ENCODE measurements at regions not wholly inside any gene's neighbourhood (a gene's known extent, or its start where the extent isn't known, plus 50 kb on each side); places are given as distances from the start of the nearest gene placed in this dataset.

DNA sequence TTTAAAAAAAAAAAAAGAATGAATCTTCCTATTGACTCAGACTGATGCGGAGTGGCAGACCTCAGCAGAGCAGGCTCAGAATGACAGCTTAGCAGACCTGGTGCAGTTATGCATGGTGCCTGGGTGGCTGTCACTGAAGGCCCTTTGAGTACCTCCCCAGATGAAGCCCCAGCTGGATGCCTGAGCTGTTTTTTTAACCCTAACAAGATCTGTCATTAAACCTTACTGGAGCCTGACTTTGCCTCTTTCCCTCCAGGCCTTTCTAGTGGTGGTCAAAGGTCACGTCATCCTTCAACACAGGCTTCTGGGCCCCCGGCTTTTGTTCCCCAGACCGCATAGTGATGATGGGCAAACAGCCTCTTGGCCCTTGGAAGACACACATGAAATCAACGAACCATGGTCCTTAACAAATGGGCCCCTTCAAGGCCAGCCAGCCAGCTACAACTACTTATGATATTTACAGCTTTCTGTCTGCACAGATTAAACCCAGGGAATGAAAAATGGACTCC, 138.3 kb upstream of the CYP1B1 start:
- ChIA-PET POLR2A (no interaction called here), CTCF (no interaction called here)
- H3K4me3 ChIP-seq (ENCODE audit: low read depth, low read length) = no peak overlapping the region
- no peak for DNase-seq (ENCODE audit: low read depth, low spot score)
- TF ChIP-seq, protein P1, sequence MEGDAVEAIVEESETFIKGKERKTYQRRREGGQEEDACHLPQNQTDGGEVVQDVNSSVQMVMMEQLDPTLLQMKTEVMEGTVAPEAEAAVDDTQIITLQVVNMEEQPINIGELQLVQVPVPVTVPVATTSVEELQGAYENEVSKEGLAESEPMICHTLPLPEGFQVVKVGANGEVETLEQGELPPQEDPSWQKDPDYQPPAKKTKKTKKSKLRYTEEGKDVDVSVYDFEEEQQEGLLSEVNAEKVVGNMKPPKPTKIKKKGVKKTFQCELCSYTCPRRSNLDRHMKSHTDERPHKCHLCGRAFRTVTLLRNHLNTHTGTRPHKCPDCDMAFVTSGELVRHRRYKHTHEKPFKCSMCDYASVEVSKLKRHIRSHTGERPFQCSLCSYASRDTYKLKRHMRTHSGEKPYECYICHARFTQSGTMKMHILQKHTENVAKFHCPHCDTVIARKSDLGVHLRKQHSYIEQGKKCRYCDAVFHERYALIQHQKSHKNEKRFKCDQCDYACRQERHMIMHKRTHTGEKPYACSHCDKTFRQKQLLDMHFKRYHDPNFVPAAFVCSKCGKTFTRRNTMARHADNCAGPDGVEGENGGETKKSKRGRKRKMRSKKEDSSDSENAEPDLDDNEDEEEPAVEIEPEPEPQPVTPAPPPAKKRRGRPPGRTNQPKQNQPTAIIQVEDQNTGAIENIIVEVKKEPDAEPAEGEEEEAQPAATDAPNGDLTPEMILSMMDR (IDR thresholded peaks at IDR 0.05; ENCODE audit: insufficient read depth, low read length, missing control alignments) = no peak

DNA sequence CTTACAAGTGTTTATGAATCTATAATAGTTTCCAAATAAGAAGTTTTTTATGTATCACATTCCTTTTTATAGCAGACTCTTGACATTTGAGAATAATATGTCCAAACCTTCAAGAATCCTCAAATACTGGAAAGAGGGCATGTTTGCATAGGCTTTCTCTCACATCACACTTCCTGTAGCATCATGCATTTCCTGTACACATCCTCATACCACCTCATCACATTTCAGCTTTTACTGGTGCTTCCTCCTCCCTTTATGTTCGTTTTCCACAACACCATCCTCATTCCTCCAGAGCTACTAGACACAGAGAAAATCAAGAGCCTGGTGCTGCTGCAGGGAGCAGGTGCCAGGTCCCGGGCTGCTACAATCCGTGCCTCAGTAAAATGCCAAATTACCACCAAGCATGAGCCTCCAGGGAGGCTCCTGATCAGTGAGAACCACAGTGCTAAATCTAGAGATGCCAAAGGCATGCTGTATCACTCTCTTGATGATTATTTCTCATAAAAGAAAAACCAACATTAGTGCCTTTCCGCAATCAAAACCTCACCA, 137.7 kb upstream of the CYP1B1 start:
- no peak overlapping the region for H3K4me3 ChIP-seq (ENCODE audit: low read depth, low read length)
- ChIA-PET CTCF (no interaction called here), POLR2A (no interaction called here)
- DNase-seq (ENCODE audit: low read depth, low spot score) = no peak
- TF ChIP-seq, protein P1 (IDR thresholded peaks at IDR 0.05; ENCODE audit: insufficient read depth, low read length, missing control alignments) = no peak

DNA sequence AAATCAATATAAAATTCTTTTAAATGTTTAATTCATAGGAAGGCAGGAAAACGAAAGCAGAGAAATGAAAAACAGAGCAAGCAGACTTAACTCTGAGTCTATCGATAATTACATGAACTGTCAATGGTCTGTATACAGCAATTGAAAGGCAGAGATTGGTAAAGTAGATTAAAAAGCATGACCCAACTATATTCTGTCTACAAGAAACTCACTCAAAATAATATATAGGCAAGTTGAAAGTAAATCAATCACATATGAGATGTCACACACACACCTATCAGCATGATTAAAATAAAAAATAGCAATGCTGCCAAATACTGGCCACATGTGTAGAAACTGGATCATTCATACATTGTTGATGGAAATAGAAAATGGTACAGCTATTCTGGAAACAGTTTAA, 136.4 kb upstream of the CYP1B1 start:
- ChIA-PET CTCF (no interaction called here), POLR2A (no interaction called here)
- DNase-seq (ENCODE audit: low read depth, low spot score) = no peak
- TF ChIP-seq, protein P1 (IDR thresholded peaks at IDR 0.05; ENCODE audit: insufficient read depth, low read length, missing control alignments) = no peak
- H3K4me3 ChIP-seq (ENCODE audit: low read depth, low read length) = no peak overlapping the region

- POLR2A ChIA-PET = no interaction called here
Measured at GRCh38 chr2:38207168-38207567, 131.2 kb upstream of the CYP1B1 start.

DNA sequence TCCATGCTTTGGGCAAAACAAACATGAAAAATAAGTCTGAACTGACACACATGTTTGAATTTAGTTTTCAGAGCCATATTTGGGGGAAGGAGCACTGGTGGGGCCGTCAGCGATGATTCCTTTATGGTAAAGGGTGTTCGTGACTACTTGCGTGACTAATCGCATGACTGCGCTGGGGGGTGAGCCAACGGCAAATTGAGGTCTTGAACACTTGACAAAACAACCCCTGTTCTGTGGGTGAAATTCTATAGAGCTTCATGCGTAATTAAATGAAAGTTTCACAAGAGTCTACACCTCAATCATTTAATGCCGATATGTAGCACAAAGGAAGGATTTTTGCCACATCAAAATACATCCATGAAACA, 127.5 kb upstream of the CYP1B1 start:
- CTCF ChIA-PET = no interaction called here
- DNase-seq (ENCODE audit: low read depth, low spot score) = no peak
- POLR2A ChIA-PET = no interaction called here
- H3K4me3 ChIP-seq (ENCODE audit: low read depth, low read length) = no peak overlapping the region
- TF ChIP-seq, protein P1 (IDR thresholded peaks at IDR 0.05; ENCODE audit: insufficient read depth, low read length, missing control alignments) = no peak

More at GRCh38 chr2:38207168-38207567, 131.2 kb upstream of the CYP1B1 start:
- CTCF ChIA-PET = no interaction called here
- no peak overlapping the region for H3K4me3 ChIP-seq (ENCODE audit: low read depth, low read length)
- DNase-seq (ENCODE audit: low read depth, low spot score) = no peak
- TF ChIP-seq, protein P1 (IDR thresholded peaks at IDR 0.05; ENCODE audit: insufficient read depth, low read length, missing control alignments) = no peak

- ChIA-PET POLR2A (no interaction called here), CTCF (no interaction called here)
- TF ChIP-seq, protein P1 (IDR thresholded peaks at IDR 0.05; ENCODE audit: insufficient read depth, low read length, missing control alignments) = no peak
- no peak overlapping the region for H3K4me3 ChIP-seq (ENCODE audit: low read depth, low read length)
- DNase-seq (ENCODE audit: low read depth, low spot score) = no peak
Measured at GRCh38 chr2:38202713-38203445, 126.9 kb upstream of the CYP1B1 start.

All from AG04449 (cell line).